Esophagus mucosa (tissue), 1 donor: ENCODE measurements at regions not wholly inside any gene's neighbourhood (a gene's known extent, or its start where the extent isn't known, plus 50 kb on each side); places are given as distances from the start of the nearest gene placed in this dataset.
A peak's percentile ranks its signal among the peaks of the same experiment; 100 is the strongest.
"Not testable (repeated sequence)": the region's sequence is repeated elsewhere in the genome, so short reads cannot be mapped to it uniquely, and the experiment has no call there.

Source experiments
- ATAC-seq: fragments of 200-7000 bp; cut with Tn5 transposase; one replicate; pipeline ENCODE4 v1.9.1; 2020
- donor health status: DM: yes; HTN: yes; CAD: no.

- ATAC-seq, result no peak
Measured at GRCh38 chr17:79560527-79560926, 50.3 kb downstream of the RBFOX3 start.

GRCh38 chr17:79559111-79559887 is 51.6 kb downstream of the RBFOX3 start:
- no peak for ATAC-seq

GRCh38 chr17:79558091-79558900 is 52.6 kb downstream of the RBFOX3 start:
- no peak for ATAC-seq

GRCh38 chr17:79557276-79558090 is 53.4 kb downstream of the RBFOX3 start:
- ATAC-seq, result no peak

- ATAC-seq, result no peak
Measured at GRCh38 chr17:79556271-79556670, 54.6 kb downstream of the RBFOX3 start.

DNA sequence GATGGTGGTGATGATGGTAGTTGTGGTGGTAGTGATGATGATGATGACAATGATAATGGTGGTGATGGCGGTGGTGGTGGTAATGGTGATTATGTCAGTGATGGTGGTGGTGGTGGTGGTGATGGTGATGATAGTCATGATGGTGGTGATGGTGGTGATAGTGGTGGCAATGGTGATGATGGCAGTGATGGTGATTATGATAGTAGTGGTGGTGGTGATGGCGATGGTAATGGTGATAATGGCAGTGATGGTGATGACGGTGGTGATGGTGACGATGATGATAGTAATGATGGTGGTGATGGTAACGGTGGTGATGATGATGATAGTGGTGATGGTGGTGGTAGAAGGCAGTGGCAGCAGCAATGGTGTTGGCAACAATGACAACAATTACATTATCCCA is 55.3 kb downstream of the RBFOX3 start:
- no peak for ATAC-seq

DNA sequence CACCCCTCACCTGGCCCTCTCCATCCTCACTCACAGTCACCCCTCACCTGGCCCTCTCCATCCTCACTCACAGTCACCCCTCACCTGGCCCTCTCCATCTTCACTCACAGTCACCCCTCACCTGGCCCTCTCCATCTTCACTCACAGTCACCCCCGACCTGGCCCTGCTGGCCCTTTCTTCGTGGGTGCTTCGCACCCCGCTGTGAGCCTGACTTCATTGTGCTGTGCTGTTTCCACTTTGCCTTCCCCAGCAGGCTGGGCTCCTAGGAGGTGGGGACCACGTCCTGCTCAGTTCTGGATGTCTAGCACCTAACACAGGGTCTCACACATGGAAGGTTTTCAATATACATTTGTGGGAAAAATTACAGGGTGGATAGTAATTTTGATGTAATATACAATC is 56.5 kb downstream of the RBFOX3 start:
- not testable (repeated sequence) for ATAC-seq

DNA sequence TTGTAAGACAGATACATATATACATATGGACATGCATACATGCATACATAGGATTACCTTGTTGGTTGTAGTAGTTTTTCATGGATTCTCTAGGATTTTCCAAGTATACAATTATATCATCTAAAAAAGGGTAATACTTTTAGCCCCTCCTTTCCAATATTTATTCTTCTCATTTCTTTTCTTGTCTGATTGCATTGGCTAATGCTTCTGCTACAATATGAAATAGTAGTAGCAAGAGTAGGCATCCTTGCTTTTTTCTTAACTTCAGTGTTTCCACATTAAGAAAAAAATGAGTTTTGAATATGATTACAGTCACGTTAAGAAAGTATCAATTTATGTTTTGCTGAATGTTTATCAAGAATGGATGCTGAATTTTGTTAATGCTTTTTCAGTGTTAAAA is 58.0 kb downstream of the RBFOX3 start:
- ATAC-seq, result no peak

DNA sequence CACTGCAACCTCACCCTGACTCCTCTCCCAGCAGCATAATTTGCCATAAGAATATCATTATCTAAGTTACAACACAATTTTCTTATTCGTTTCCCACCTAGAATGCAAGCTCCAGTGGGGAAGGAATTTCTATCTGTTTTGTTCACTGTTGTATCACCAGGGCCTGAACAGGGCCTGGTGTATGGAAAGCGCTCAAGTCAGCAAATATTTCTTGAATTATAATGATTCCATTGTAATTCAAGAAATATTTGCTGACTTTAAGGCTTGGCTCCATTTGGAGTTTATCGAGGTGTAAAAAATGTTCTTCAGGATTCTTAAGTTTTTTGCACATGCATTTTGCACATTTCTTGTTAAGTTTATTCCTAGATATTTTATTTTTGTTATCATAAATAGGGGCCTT is 58.4 kb downstream of the RBFOX3 start:
- no peak for ATAC-seq

DNA sequence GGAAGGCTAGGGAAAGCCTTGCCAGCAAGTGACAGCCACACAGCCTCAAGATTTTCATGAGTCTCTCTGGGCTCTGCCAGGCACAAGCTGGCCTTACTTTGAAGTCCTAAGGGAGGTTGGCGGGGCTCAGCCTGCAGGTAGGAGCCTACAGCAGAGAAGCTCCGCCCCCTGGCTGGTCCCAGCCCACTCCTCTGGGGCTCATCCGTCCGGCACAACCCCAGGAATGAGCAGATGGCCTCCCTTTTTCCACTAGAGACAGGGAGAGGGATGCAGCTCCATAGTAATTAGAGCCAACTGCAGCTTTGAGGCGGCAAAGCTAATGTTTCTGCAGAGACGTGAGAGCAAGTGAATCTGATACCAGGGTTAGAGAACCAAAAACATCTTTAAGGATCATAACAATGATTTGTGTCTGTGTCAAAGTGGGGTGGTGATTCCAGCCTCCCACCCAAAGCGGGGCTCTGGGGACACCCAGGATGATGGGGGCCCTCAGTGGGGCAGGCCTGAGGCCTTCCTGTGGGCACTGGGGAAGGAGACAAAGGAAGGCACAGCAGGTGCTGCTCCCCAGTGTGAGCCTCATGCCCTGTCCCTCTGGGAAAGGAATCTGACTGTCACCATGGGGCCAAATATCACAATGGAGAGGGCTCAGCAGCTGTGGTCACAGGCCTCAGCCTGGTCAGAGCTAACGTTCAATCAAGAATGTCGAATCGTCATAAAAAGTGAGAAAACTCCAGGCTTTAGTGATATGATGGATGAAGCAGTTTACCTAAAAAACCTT is 61.5 kb downstream of the RBFOX3 start:
- ATAC-seq, result no peak

GRCh38 chr17:79548116-79548515 is 62.7 kb downstream of the RBFOX3 start:
- ATAC-seq, result peak; percentile 13

- no peak for ATAC-seq
Measured at GRCh38 chr17:79547586-79547985, 63.3 kb downstream of the RBFOX3 start.

GRCh38 chr17:79547171-79547570 is 63.7 kb downstream of the RBFOX3 start:
- ATAC-seq, result not testable (repeated sequence)

- ATAC-seq, result no peak
Measured at GRCh38 chr17:79546386-79546785, 64.5 kb downstream of the RBFOX3 start.

DNA sequence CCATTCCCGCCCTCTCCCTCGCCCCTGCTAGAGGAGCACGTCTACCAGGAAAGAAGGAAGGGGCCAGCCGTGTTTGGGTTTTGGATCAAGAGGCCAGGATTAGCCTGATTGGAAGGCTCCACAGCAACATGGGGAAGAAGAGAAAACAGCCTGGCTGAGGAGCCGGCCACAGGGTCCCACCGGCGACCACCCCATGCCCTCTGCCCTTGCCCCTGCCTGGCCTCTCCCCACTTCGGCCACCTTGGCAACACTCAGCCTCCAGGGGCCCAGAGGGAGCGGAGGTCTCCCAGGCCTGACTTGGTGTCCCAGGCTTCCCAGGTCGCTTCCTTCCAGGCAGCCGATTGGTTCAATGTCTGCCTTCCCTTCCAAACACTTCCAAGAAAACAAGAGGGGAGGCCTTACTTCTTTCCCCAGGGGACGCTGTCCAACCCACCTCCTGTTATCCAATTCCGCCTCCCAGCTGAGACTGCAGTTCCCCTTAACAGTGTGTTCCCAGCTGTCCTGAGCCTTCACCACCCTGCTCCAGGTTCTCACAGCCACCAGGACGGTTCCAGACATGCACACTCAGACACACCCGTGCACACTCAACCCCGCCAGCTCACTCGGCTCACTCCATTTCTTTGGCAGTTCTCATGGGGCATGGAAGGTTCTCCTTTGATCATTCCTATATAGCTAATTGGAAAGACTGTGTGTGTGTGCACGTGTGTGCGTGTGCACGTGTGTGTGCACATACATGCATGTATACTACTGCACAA is 65.4 kb downstream of the RBFOX3 start:
- ATAC-seq, result no peak

- ATAC-seq, result no peak
Measured at GRCh38 chr17:79544142-79544914, 66.5 kb downstream of the RBFOX3 start.

GRCh38 chr17:79543531-79543930 is 67.3 kb downstream of the RBFOX3 start:
- ATAC-seq, result no peak

- no peak for ATAC-seq
Measured at GRCh38 chr17:79542718-79543117, 68.1 kb downstream of the RBFOX3 start.

- no peak for ATAC-seq
Measured at GRCh38 chr17:79541056-79541850, 69.6 kb downstream of the RBFOX3 start.
